OCI-LY1 (cell line): ENCODE measurements at regions not wholly inside any gene's neighbourhood (a gene's known extent, or its start where the extent isn't known, plus 50 kb on each side); places are given as distances from the start of the nearest gene placed in this dataset.

Experiments used
- EZH2 ChIP-seq: fragments of 200-600 bp; sonication (generic), shearing (Covaris generic); IDR thresholded peaks from 2 replicates; pipeline ENCODE4 v1.8.0; 2017; ENCODE audit warnings: borderline replicate concordance, mixed run types, mild to moderate bottlenecking, antibody characterized with exemption, low read length, moderate library complexity, mixed read lengths
- TF ChIP-seq, protein P1 (sequence below): fragments of 200-600 bp; sonication (generic), shearing (Covaris generic); IDR thresholded peaks from 2 replicates; pipeline ENCODE4 v1.5.1; 2017; ENCODE audit warnings: mild to moderate bottlenecking, antibody characterized with exemption, low read length, moderate library complexity, mixed read lengths

DNA sequence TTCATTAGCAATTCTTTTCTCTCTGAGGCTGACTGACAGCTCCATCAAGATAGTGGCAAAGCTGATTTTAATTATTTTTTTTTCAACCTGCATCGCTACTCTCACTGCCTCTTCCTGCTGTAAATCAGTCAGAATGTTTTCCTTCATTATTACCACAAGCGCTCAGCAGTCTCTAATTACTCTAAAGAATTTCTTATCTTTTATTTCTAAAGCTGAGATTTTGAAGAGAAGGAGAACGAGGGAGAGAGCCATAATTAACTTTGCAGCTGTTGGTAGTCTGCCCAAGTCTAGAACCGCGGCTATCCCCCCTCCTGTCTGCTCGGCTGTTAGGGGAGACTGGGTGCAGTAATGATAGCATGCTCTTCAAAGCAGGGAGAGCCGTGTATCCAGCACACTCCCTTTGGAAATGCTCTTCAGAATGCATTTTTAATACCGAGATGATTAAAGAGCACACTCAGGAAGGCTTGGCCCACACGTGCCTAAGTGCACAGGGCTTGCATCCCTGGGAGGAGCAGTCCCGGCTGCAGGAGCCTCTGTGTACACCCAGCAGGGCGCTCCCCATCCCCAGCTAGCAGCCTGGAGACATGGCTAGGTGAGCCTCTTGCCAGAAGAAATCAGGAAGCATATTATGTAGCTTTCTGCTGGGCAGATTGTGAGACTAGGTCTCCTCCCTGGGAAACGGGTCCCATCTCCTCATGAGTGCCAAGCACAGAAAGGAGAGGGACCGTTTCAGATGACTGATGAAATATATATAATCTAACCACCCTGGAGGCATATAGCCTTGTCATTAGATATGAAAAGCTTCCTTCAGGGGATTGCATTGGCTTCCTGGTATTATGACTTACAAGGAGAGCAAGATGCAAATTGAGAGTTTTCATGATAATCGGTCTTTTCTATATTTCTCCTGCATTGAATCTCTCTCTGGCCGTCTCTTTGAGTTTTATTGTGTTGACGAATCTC, 555.2 kb downstream of the CMPK2 start:
- TF ChIP-seq, protein P1, sequence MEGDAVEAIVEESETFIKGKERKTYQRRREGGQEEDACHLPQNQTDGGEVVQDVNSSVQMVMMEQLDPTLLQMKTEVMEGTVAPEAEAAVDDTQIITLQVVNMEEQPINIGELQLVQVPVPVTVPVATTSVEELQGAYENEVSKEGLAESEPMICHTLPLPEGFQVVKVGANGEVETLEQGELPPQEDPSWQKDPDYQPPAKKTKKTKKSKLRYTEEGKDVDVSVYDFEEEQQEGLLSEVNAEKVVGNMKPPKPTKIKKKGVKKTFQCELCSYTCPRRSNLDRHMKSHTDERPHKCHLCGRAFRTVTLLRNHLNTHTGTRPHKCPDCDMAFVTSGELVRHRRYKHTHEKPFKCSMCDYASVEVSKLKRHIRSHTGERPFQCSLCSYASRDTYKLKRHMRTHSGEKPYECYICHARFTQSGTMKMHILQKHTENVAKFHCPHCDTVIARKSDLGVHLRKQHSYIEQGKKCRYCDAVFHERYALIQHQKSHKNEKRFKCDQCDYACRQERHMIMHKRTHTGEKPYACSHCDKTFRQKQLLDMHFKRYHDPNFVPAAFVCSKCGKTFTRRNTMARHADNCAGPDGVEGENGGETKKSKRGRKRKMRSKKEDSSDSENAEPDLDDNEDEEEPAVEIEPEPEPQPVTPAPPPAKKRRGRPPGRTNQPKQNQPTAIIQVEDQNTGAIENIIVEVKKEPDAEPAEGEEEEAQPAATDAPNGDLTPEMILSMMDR, result no peak
- TF ChIP-seq EZH2, result no peak
